IPS DF 19.7 (cell line): ENCODE measurements at regions not wholly inside any gene's neighbourhood (a gene's known extent, or its start where the extent isn't known, plus 50 kb on each side); places are given as distances from the start of the nearest gene placed in this dataset.

Experiments used
- DNase-seq: peaks from one replicate; pipeline ENCODE4 v3.0.0-alpha.2; 2013; ENCODE audit warnings: low read depth, low spot score

GRCh38 chr14:76599559-76600287, 161.5 kb upstream of the VASH1 start:
- no peak for DNase-seq

GRCh38 chr14:76603713-76604112, 157.6 kb upstream of the VASH1 start:
- no peak for DNase-seq

GRCh38 chr14:76607510-76607909, 153.8 kb upstream of the VASH1 start:
- DNase-seq, result no peak

- no peak for DNase-seq
Measured at GRCh38 chr14:76612654-76613053, 148.6 kb upstream of the VASH1 start.

GRCh38 chr14:76613616-76614015, 147.7 kb upstream of the VASH1 start:
- DNase-seq, result no peak

- no peak for DNase-seq
Measured at GRCh38 chr14:76615331-76615730, 145.9 kb upstream of the VASH1 start.

- DNase-seq, result no peak
Measured at GRCh38 chr14:76617440-76617839, 143.8 kb upstream of the VASH1 start.

- no peak for DNase-seq
Measured at GRCh38 chr14:76636602-76637001, 124.7 kb upstream of the VASH1 start.

GRCh38 chr14:76638841-76639240, 122.4 kb upstream of the VASH1 start:
- no peak for DNase-seq

GRCh38 chr14:76639606-76640229, 121.5 kb upstream of the VASH1 start:
- DNase-seq, result no peak

GRCh38 chr14:76640923-76641395, 120.3 kb upstream of the VASH1 start:
- no peak for DNase-seq

- no peak for DNase-seq
Measured at GRCh38 chr14:76641541-76641940, 119.7 kb upstream of the VASH1 start.

- DNase-seq, result no peak
Measured at GRCh38 chr14:76643887-76644286, 117.4 kb upstream of the VASH1 start.

GRCh38 chr14:76644855-76645518, 116.3 kb upstream of the VASH1 start:
- DNase-seq, result no peak

GRCh38 chr14:76647697-76648298, 113.5 kb upstream of the VASH1 start:
- peak; percentile 45 for DNase-seq

GRCh38 chr14:76651410-76652055, 109.7 kb upstream of the VASH1 start:
- DNase-seq, result no peak

GRCh38 chr14:76653875-76654572, 107.2 kb upstream of the VASH1 start:
- DNase-seq, result no peak

GRCh38 chr14:76654573-76655108, 106.6 kb upstream of the VASH1 start:
- DNase-seq, result no peak

- DNase-seq, result no peak
Measured at GRCh38 chr14:76655331-76655730, 105.9 kb upstream of the VASH1 start.

- DNase-seq, result no peak
Measured at GRCh38 chr14:76656592-76656991, 104.7 kb upstream of the VASH1 start.

GRCh38 chr14:76657404-76657803, 103.9 kb upstream of the VASH1 start:
- DNase-seq, result no peak
